Kidney (tissue), 13 donors: ENCODE measurements at regions not wholly inside any gene's neighbourhood (a gene's known extent, or its start where the extent isn't known, plus 50 kb on each side); places are given as distances from the start of the nearest gene placed in this dataset.

Experiments used
- DNase-seq, 5 donors: peaks; one replicate each; pipeline ENCODE4 v3.0.0-alpha.2; 2013 to 2020
- FAIRE-seq: peaks from 2 replicates; lab custom pipeline; 2012; peaks lifted over from hg19 to GRCh38; lab: Jason Lieb, UNC
- H3K27ac ChIP-seq, 2 donors: one replicate each; pipeline ENCODE4 v1.7.0; 2013; ENCODE audit warnings: low read depth in 2 of 2, low read length in 2 of 2, inconsistent platforms in 1 of 2
- H3K27me3 ChIP-seq: one replicate; pipeline ENCODE4 v1.7.1; 2013; ENCODE audit warnings: low read length, inconsistent platforms; ENCODE audit not compliant: control insufficient read depth, insufficient read depth
- H3K36me3 ChIP-seq, 3 donors: one replicate each; pipeline versions ENCODE4 v1.7.0 to v1.7.1; 2013; ENCODE audit warnings: low read length in 3 of 3, control low read depth in 1 of 3, inconsistent platforms in 1 of 3; ENCODE audit not compliant: insufficient read depth in 3 of 3, control insufficient read depth in 2 of 3
- H3K4me1 ChIP-seq, 3 donors: one replicate each; pipeline versions ENCODE4 v1.7.0 to v1.7.1; 2013; ENCODE audit warnings: low read length in 3 of 3, inconsistent platforms in 1 of 3, low read depth in 1 of 3; ENCODE audit not compliant: control insufficient read depth in 2 of 3, insufficient read depth in 2 of 3
- H3K4me3 ChIP-seq, 3 donors: one replicate each; pipeline versions ENCODE4 v1.7.0 to v1.8.1; 2013; ENCODE audit warnings: low read length in 3 of 3, control low read depth in 1 of 3, inconsistent platforms in 1 of 3
- H3K9ac ChIP-seq, 3 donors: one replicate each; pipeline versions ENCODE4 v1.7.0 to v1.7.1; 2013; ENCODE audit warnings: low read length in 3 of 3, control low read depth in 1 of 3, inconsistent platforms in 1 of 3
- H3K9me3 ChIP-seq, 3 donors: one replicate each; pipeline versions ENCODE4 v1.7.0 to v1.7.1; 2013; ENCODE audit warnings: low read length in 3 of 3, control low read depth in 1 of 3, inconsistent platforms in 1 of 3; ENCODE audit not compliant: control insufficient read depth in 2 of 3, insufficient read depth in 1 of 3
- CTCF ChIP-seq: IDR thresholded peaks from 3 replicates; pipeline ENCODE4 v1.5.1; 2012; ENCODE audit warnings: mild to moderate bottlenecking, moderate library complexity, borderline replicate concordance; ENCODE audit not compliant: insufficient read depth; ENCODE audit errors: extremely low read depth
- intact Hi-C: fragments of 100-400 bp; cut with DNase I; formaldehyde crosslinking; loops from one replicate; pipeline ENCODE4 v1.11.1; 2022
- donor health status: control.
- donor health status: control.
- donor health status: control.
- donor health status: control.
- donor health status: control.
- donor health status: DM: yes; HTN: yes; CAD: no.
- donor health status: Normal renal cell carcinoma (clear cell type).

DNA sequence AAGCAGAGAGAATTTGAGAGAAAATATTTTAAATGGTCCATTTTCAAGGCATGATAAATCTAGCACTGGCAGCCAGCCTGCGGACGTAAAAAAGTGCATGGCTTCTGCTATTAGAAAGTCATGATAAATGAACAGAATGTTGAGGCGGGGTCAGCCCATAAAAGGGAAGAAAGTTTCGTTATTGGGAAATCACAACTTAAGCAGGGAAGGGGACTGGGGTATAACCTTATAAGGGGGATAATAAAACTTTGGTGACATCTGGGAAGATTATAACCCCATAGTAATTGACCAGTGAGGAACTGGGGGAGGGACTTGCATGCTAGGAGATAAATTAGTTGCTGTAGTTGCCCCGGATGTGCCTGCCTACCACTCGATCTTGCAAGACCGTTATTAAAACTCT lies 88.4 kb upstream of the PLSCR4 start:
- no peaks in the 10 kb centered on the region for H3K36me3 ChIP-seq
- no peak overlapping the region for H3K4me3 ChIP-seq
- H3K27me3 ChIP-seq, result no peaks in the 10 kb centered on the region
- TF ChIP-seq CTCF, result no peak
- intact Hi-C loops, result loop anchor here (10.0 kb wide), 1 partner anchor 235 kb away; no protein-coding TSS in a partner anchor
- FAIRE-seq, result no peak
- peak overlapping the region in 1 of 2 donors; percentile 53 for H3K27ac ChIP-seq
- peak in 4 of 5 donors; percentile 11 to 90 (median 54) for DNase-seq
- no peak overlapping the region for H3K9ac ChIP-seq
- no peaks in the 10 kb centered on the region for H3K4me1 ChIP-seq
- no peaks in the 10 kb centered on the region for H3K9me3 ChIP-seq

- no peak for FAIRE-seq
- intact Hi-C loops, result loop anchor here (10.0 kb wide), 1 partner anchor 237 kb away; no protein-coding TSS in a partner anchor
Observed at GRCh38 chr3:146337991-146338390, 87.1 kb upstream of the PLSCR4 start.

DNA sequence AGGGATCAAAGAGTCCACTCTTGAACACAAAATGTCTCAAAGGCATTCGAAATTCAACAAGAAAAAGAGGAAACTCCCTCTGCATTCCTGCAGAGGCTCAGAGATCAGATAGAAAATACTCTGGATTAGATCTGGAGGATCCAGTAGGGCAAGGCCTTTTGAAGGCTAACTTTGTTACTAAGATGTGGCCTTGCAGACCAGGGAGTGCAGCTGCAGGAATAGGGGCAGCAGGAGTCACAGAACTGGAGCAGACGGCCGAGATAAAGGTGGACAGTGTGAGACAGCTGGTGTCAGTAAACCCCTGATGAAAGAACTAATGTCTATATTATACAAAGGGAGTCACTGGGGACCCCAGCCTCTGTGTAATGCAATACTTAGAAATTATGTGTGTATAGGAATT lies 84.5 kb upstream of the PLSCR4 start:
- no peak overlapping the region for H3K9ac ChIP-seq
- no peak overlapping the region for H3K4me3 ChIP-seq
- no peak for DNase-seq
- no peak for TF ChIP-seq CTCF
- no peaks in the 10 kb centered on the region for H3K9me3 ChIP-seq
- intact Hi-C loops, result loop anchor here (10.0 kb wide), 1 partner anchor 239 kb away; no protein-coding TSS in a partner anchor
- H3K36me3 ChIP-seq, result no peaks in the 10 kb centered on the region
- FAIRE-seq, result no peak
- H3K27ac ChIP-seq, result no peak overlapping the region
- H3K27me3 ChIP-seq, result no peaks in the 10 kb centered on the region
- no peaks in the 10 kb centered on the region for H3K4me1 ChIP-seq

More at GRCh38 chr3:146337991-146338390, 87.1 kb upstream of the PLSCR4 start:
- Histone ChIP-seq H3K9me3 (no peaks in the 10 kb centered on the region), H3K9ac (no peak overlapping the region), H3K27me3 (no peaks in the 10 kb centered on the region), H3K4me3 (no peak overlapping the region), H3K36me3 (no peaks in the 10 kb centered on the region), H3K27ac (no peak overlapping the region), H3K4me1 (no peaks in the 10 kb centered on the region)
- no peak for TF ChIP-seq CTCF
- DNase-seq, result no peak

DNA sequence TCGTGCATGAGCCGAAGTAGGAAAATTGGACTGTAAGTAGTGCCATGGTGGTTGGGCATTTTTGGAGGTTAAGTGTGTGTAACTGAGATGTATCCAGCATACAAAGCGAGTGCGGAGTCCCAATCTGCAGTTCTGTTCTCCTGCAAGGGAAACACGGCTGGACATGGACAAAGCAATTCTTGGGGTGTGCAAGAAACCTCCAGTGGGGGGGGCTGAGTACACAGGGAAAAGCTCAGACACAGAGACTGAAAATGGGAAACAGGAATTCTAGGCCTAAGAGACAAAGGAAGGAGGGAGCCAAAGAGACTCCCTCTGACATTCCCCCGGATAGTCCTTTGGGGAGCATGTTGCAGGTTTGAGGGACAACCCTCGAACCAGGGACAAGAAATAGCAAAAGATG lies 83.2 kb upstream of the PLSCR4 start:
- no peaks in the 10 kb centered on the region for H3K4me1 ChIP-seq
- FAIRE-seq, result no peak
- TF ChIP-seq CTCF, result peak; percentile 4
- H3K9me3 ChIP-seq, result no peaks in the 10 kb centered on the region
- intact Hi-C loops, result loop anchor here (10.0 kb wide), 1 partner anchor 241 kb away; no protein-coding TSS in a partner anchor
- H3K4me3 ChIP-seq, result no peak overlapping the region
- no peaks in the 10 kb centered on the region for H3K36me3 ChIP-seq
- H3K27ac ChIP-seq, result no peak overlapping the region
- no peak for DNase-seq
- H3K9ac ChIP-seq, result no peak overlapping the region
- no peaks in the 10 kb centered on the region for H3K27me3 ChIP-seq
